HT-29 (cell line): ENCODE measurements at regions not wholly inside any gene's neighbourhood (a gene's known extent, or its start where the extent isn't known, plus 50 kb on each side); places are given as distances from the start of the nearest gene placed in this dataset.
A peak's percentile ranks its signal among the peaks of the same experiment; 100 is the strongest.
"Not testable (repeated sequence)": the region's sequence is repeated elsewhere in the genome, so short reads cannot be mapped to it uniquely, and the experiment has no call there.

Experiments
- DNase-seq: peaks from one replicate; pipeline ENCODE4 v3.0.0-alpha.2; 2015; ENCODE audit warnings: low spot score

GRCh38 chr11:81207421-81208054, 1526.1 kb downstream of the FAM181B start:
- DNase-seq = no peak

GRCh38 chr11:81203876-81204275, 1529.8 kb downstream of the FAM181B start:
- DNase-seq = no peak

- no peak for DNase-seq
These were observed 1536.3 kb downstream of the FAM181B start for GRCh38 chr11:81197396-81197795.

- no peak for DNase-seq
These were observed 1541.1 kb downstream of the FAM181B start for GRCh38 chr11:81192516-81192915.

- no peak for DNase-seq
These were observed 1543.1 kb downstream of the FAM181B start for GRCh38 chr11:81190546-81190945.

GRCh38 chr11:81187033-81187432, 1546.6 kb downstream of the FAM181B start:
- DNase-seq = not testable (repeated sequence)

GRCh38 chr11:81174646-81175330, 1558.9 kb downstream of the FAM181B start:
- peak; percentile 42 for DNase-seq

- peak; percentile 31 for DNase-seq
These were observed 1568.5 kb downstream of the FAM181B start for GRCh38 chr11:81165164-81165563.

- DNase-seq = no peak
These were observed 1573.8 kb downstream of the FAM181B start for GRCh38 chr11:81159900-81160299.

- no peak for DNase-seq
These were observed 1598.1 kb downstream of the FAM181B start for GRCh38 chr11:81135570-81135969.

- DNase-seq = no peak
These were observed 1604.0 kb downstream of the FAM181B start for GRCh38 chr11:81129618-81130017.

- peak; percentile 63 for DNase-seq
These were observed 1620.9 kb downstream of the FAM181B start for GRCh38 chr11:81112718-81113117.

- no peak for DNase-seq
These were observed 1629.6 kb downstream of the FAM181B start for GRCh38 chr11:81104051-81104450.

- no peak for DNase-seq
These were observed 1635.2 kb downstream of the FAM181B start for GRCh38 chr11:81098471-81098870.

- DNase-seq = peak; percentile 76
These were observed 1641.1 kb downstream of the FAM181B start for GRCh38 chr11:81092522-81092921.

GRCh38 chr11:81089242-81089641, 1644.4 kb downstream of the FAM181B start:
- DNase-seq = no peak

GRCh38 chr11:81080476-81080875, 1639.6 kb upstream of the TENM4 start:
- DNase-seq = no peak

GRCh38 chr11:81072273-81072672, 1631.4 kb upstream of the TENM4 start:
- no peak for DNase-seq

- peak; percentile 43 for DNase-seq
These were observed 1630.8 kb upstream of the TENM4 start for GRCh38 chr11:81071606-81072005.

GRCh38 chr11:81070948-81071347, 1630.1 kb upstream of the TENM4 start:
- peak; percentile 48 for DNase-seq

- DNase-seq = no peak
These were observed 1618.5 kb upstream of the TENM4 start for GRCh38 chr11:81059356-81059755.

- no peak for DNase-seq
These were observed 1611.7 kb upstream of the TENM4 start for GRCh38 chr11:81052344-81053158.
